GM23338 (cell line): ENCODE measurements at regions not wholly inside any gene's neighbourhood (a gene's known extent, or its start where the extent isn't known, plus 50 kb on each side); places are given as distances from the start of the nearest gene placed in this dataset.

Experiments
- ATAC-seq: fragments of 200-7000 bp; cut with Tn5 transposase; 3 replicates; pipeline ENCODE4 v1.9.1; 2020
- DNase-seq: peaks from one replicate; pipeline ENCODE4 v3.0.0-alpha.2; 2015; ENCODE audit warnings: low spot score
- H2AFZ ChIP-seq: fragments of 200-600 bp; sonication (generic); 2 replicates; pipeline ENCODE4 v1.8.0; 2016; ENCODE audit warnings: antibody characterized with exemption, mild to moderate bottlenecking, moderate library complexity
- H3F3A ChIP-seq: fragments of 200-600 bp; sonication (generic); replicated peaks from 2 replicates; pipeline ENCODE4 v1.8.0; 2017; ENCODE audit warnings: antibody characterized with exemption, mixed run types, low read depth
- H3K27ac ChIP-seq: fragments of 200-600 bp; sonication (generic); 2 replicates; pipeline ENCODE4 v1.6.1; 2016; ENCODE audit warnings: low read depth
- H3K27me3 ChIP-seq: fragments of 200-600 bp; sonication (generic); 2 replicates; pipeline ENCODE4 v1.8.0; 2016; ENCODE audit warnings: mild to moderate bottlenecking, mixed run types, moderate library complexity; ENCODE audit not compliant: insufficient read depth
- H3K36me3 ChIP-seq: fragments of 200-600 bp; sonication (generic); 2 replicates; pipeline ENCODE4 v1.8.0; 2016; ENCODE audit warnings: mild to moderate bottlenecking; ENCODE audit not compliant: insufficient read depth
- H3K4me1 ChIP-seq: fragments of 200-600 bp; sonication (generic); 2 replicates; pipeline ENCODE4 v1.8.0; 2016; ENCODE audit warnings: mild to moderate bottlenecking, moderate library complexity; ENCODE audit not compliant: insufficient read depth
- H3K4me2 ChIP-seq: fragments of 200-600 bp; sonication (generic); 2 replicates; pipeline ENCODE4 v1.7.1; 2017; ENCODE audit warnings: mixed run types
- H3K4me3 ChIP-seq: fragments of 200-600 bp; sonication (generic); 2 replicates; pipeline ENCODE4 v1.6.1; 2016; ENCODE audit warnings: mixed run types
- H3K79me2 ChIP-seq: fragments of 200-600 bp; sonication (generic); replicated peaks from 2 replicates; pipeline ENCODE4 v1.8.0; 2017; ENCODE audit warnings: mild to moderate bottlenecking; ENCODE audit not compliant: insufficient read depth
- H3K9me2 ChIP-seq: fragments of 200-600 bp; sonication (generic); 2 replicates; pipeline ENCODE4 v1.8.0; 2017; ENCODE audit not compliant: insufficient read depth
- H4K20me1 ChIP-seq: fragments of 200-600 bp; sonication (generic); replicated peaks from 2 replicates; pipeline ENCODE4 v1.8.0; 2017; ENCODE audit warnings: mild to moderate bottlenecking; ENCODE audit not compliant: insufficient read depth
- H3K27ac Mint-ChIP-seq: 2 replicates; pipeline ENCODE4 v1.8.0; 2020; ENCODE audit warnings: inconsistent platforms, mild to moderate bottlenecking, moderate library complexity, mixed read lengths
- H3K27me3 Mint-ChIP-seq: 3 replicates; pipeline ENCODE4 v1.8.0; 2022; ENCODE audit warnings: low read depth, mild to moderate bottlenecking, moderate library complexity, mixed read lengths, inconsistent platforms; ENCODE audit not compliant: insufficient read depth, poor library complexity
- H3K36me3 Mint-ChIP-seq: 3 replicates; pipeline ENCODE4 v1.8.0; 2021; ENCODE audit warnings: low read depth, mild to moderate bottlenecking, inconsistent platforms, moderate library complexity, mixed read lengths
- H3K4me1 Mint-ChIP-seq: 3 replicates; pipeline ENCODE4 v1.8.0; 2020; ENCODE audit warnings: mild to moderate bottlenecking, inconsistent platforms, mixed read lengths
- H3K4me3 Mint-ChIP-seq: 3 replicates; pipeline ENCODE4 v1.8.0; 2021; ENCODE audit warnings: moderate library complexity, mild to moderate bottlenecking, inconsistent platforms, mixed read lengths
- H3K9me3 Mint-ChIP-seq: 3 replicates; pipeline ENCODE4 v1.8.0; 2020; ENCODE audit warnings: moderate library complexity, mild to moderate bottlenecking, inconsistent platforms, mixed read lengths
- CREB1 ChIP-seq: fragments of 250-450 bp; sonication (Bioruptor Pico); IDR thresholded peaks from 2 replicates; pipeline ENCODE4 v1.5.0; 2020; ENCODE audit warnings: low read depth, mild to moderate bottlenecking, moderate library complexity
- EZH2phosphoT487 ChIP-seq: fragments of 200-600 bp; sonication (generic); IDR thresholded peaks from one replicate; pipeline ENCODE4 v1.8.1; 2018; ENCODE audit warnings: antibody characterized with exemption; ENCODE audit not compliant: unreplicated experiment
- JUNB ChIP-seq: IDR thresholded peaks from one replicate; pipeline ENCODE4 v1.6.1; 2016; ENCODE audit warnings: antibody characterized with exemption; ENCODE audit not compliant: unreplicated experiment
- NANOG ChIP-seq: IDR thresholded peaks from 2 replicates; pipeline ENCODE4 v1.6.1; 2016; ENCODE audit warnings: antibody characterized with exemption, borderline replicate concordance
- POLR2AphosphoS5 ChIP-seq: IDR thresholded peaks from 2 replicates; pipeline ENCODE4 v1.6.1; 2016; ENCODE audit warnings: antibody characterized with exemption, low read depth
- REST ChIP-seq: IDR thresholded peaks from one replicate; pipeline ENCODE4 v1.6.1; 2018; ENCODE audit warnings: antibody characterized with exemption; ENCODE audit not compliant: unreplicated experiment
- STAT1 ChIP-seq: IDR thresholded peaks from one replicate; pipeline ENCODE4 v1.6.1; 2016; ENCODE audit warnings: antibody characterized with exemption; ENCODE audit not compliant: unreplicated experiment
- ZNF114 ChIP-seq: fragments of 250-450 bp; sonication (Bioruptor Pico); IDR thresholded peaks from 2 replicates; pipeline ENCODE4 v1.5.0; 2020; ENCODE audit warnings: mild to moderate bottlenecking, moderate library complexity
- ZNF331 ChIP-seq: fragments of 250-450 bp; sonication (Bioruptor Pico); IDR thresholded peaks from 2 replicates; pipeline ENCODE4 v1.5.0; 2020; ENCODE audit warnings: low read depth, mild to moderate bottlenecking, moderate library complexity
- ZNF462 ChIP-seq: fragments of 250-450 bp; sonication (Bioruptor Pico); IDR thresholded peaks from 2 replicates; pipeline ENCODE4 v1.5.0; 2020; ENCODE audit warnings: mild to moderate bottlenecking, moderate library complexity

- Histone ChIP-seq H3K4me1 (no peaks in the 10 kb centered on the region), H3K4me2 (no peak overlapping the region), H3K79me2 (no peaks in the 10 kb centered on the region), H3K27me3 (no peaks in the 10 kb centered on the region), H3K36me3 (peaks cover 14% of the 10 kb centered on the region), H3K9me2 (no peaks in the 10 kb centered on the region), H2AFZ (no peak overlapping the region), H3F3A (no peaks in the 10 kb centered on the region), H3K27ac (no peak overlapping the region), H4K20me1 (no peaks in the 10 kb centered on the region), H3K4me3 (no peak overlapping the region)
- Mint-ChIP-seq H3K27me3 (peaks cover 1% of the 10 kb centered on the region), H3K27ac (no peak overlapping the region), H3K4me3 (no peak overlapping the region), H3K36me3 (peaks cover 34% of the 10 kb centered on the region), H3K4me1 (no peaks in the 10 kb centered on the region), H3K9me3 (peaks cover 39% of the 10 kb centered on the region)
- ATAC-seq (no peak), DNase-seq (no peak)
- no peak for TF ChIP-seq NANOG
- TF ChIP-seq REST, result no peak
- TF ChIP-seq ZNF114 (CRISPR knock-in tag), result no peak
- TF ChIP-seq EZH2phosphoT487, result no peak
Measured at GRCh38 chr17:54124456-54124855, 301.7 kb downstream of the KIF2B start.

GRCh38 chr17:54153423-54153822 is 330.7 kb downstream of the KIF2B start:
- H3K79me2 ChIP-seq, result no peaks in the 10 kb centered on the region
- DNase-seq (no peak), ATAC-seq (no peak)
- H3K36me3 Mint-ChIP-seq, result peaks cover 3% of the 10 kb centered on the region; the same call in 1 of the 3 replicates
- no peak overlapping the region for H3K27ac Mint-ChIP-seq
- no peaks in the 10 kb centered on the region for H3K9me3 Mint-ChIP-seq
- H3K4me3 ChIP-seq, result no peak overlapping the region
- no peaks in the 10 kb centered on the region for H3K27me3 ChIP-seq
- no peaks in the 10 kb centered on the region for H3K4me1 Mint-ChIP-seq
- H3K9me2 ChIP-seq, result no peaks in the 10 kb centered on the region
- H3K4me2 ChIP-seq, result no peak overlapping the region
- no peaks in the 10 kb centered on the region for H3K36me3 ChIP-seq
- H3K4me1 ChIP-seq, result no peaks in the 10 kb centered on the region
- H3F3A ChIP-seq, result no peaks in the 10 kb centered on the region
- no peak overlapping the region for H3K27ac ChIP-seq
- H3K27me3 Mint-ChIP-seq, result peaks cover 2% of the 10 kb centered on the region
- no peak overlapping the region for H2AFZ ChIP-seq
- no peaks in the 10 kb centered on the region for H4K20me1 ChIP-seq
- H3K4me3 Mint-ChIP-seq, result no peak overlapping the region
- no peak for TF ChIP-seq REST
- TF ChIP-seq STAT1, result no peak
- TF ChIP-seq ZNF331 (CRISPR knock-in tag), result no peak
- TF ChIP-seq POLR2AphosphoS5, result no peak
- no peak for TF ChIP-seq ZNF462 (CRISPR knock-in tag)
- TF ChIP-seq JUNB, result no peak
- no peak for TF ChIP-seq CREB1
